B cell (primary cell): ENCODE measurements at regions not wholly inside any gene's neighbourhood (a gene's known extent, or its start where the extent isn't known, plus 50 kb on each side); places are given as distances from the start of the nearest gene placed in this dataset.

Source experiments
- ATAC-seq: fragments of 200-7000 bp; cut with Tn5 transposase; one replicate; pipeline ENCODE4 v1.10.0; 2021; ENCODE audit warnings: low read depth, mild to moderate bottlenecking, moderate number of reproducible peaks, moderate library complexity
- CTCF ChIA-PET: fragments of 350-600 bp; sonication (Branson Sonifier 250); formaldehyde crosslinking; loops from one replicate; lab custom pipeline; 2021; ENCODE audit warnings: antibody characterized with exemption, inconsistent platforms; lab: Charles Lee
- POLR2A ChIA-PET: fragments of 350-600 bp; sonication (Branson Sonifier 250); formaldehyde crosslinking; loops from one replicate; lab custom pipeline; 2021; ENCODE audit warnings: antibody characterized with exemption; lab: Charles Lee
- DNase-seq: peaks from one replicate; pipeline ENCODE4 v3.0.0; 2013
- H2AFZ ChIP-seq: 2 replicates; pipeline ENCODE4 v1.6.1; 2012; ENCODE audit warnings: mild to moderate bottlenecking, low read depth, low read length; ENCODE audit not compliant: insufficient read depth, poor library complexity, severe bottlenecking
- H3K27ac ChIP-seq, 2 donors: 1 replicate in 1 of 2; 2 replicates in 1 of 2; pipeline ENCODE4 v1.5.1; 2012 to 2013; ENCODE audit warnings: low read length in 2 of 2, mild to moderate bottlenecking in 2 of 2, moderate library complexity in 1 of 2
- H3K27me3 ChIP-seq, 4 experiments: fragments of 200-600 bp in 1 of 4; sonication (generic) in 1 of 4; replicated peaks in 1 of 4; 1 replicate in 2 of 4; 2 replicates in 2 of 4; pipeline versions ENCODE4 v1.6.1 to v1.7.0; 2013 to 2016; ENCODE audit warnings: low read length in 3 of 4, mild to moderate bottlenecking in 2 of 4, mixed read lengths in 1 of 4, moderate library complexity in 1 of 4; ENCODE audit not compliant: insufficient read depth in 4 of 4, control insufficient read depth in 3 of 4; ENCODE audit errors: control extremely low read depth in 1 of 4
- H3K36me3 ChIP-seq, 2 experiments: replicated peaks in 1 of 2; 1 replicate in 1 of 2; 2 replicates in 1 of 2; pipeline versions ENCODE4 v1.6.1 to v1.7.1; 2013; ENCODE audit warnings: low read length in 1 of 2; ENCODE audit not compliant: insufficient read depth in 2 of 2, control insufficient read depth in 1 of 2; ENCODE audit errors: control extremely low read depth in 1 of 2, extremely low read depth in 1 of 2
- H3K4me1 ChIP-seq, 2 donors: fragments of 200-600 bp in 1 of 2; sonication (generic) in 1 of 2; 1 replicate in 1 of 2; 2 replicates in 1 of 2; pipeline versions ENCODE4 v1.5.1 to v1.6.1; 2013 to 2017; ENCODE audit warnings: low read length in 2 of 2; ENCODE audit not compliant: control insufficient read depth in 2 of 2, insufficient read depth in 2 of 2
- H3K4me2 ChIP-seq: replicated peaks from 2 replicates; pipeline ENCODE3; 2012; ENCODE audit warnings: mild to moderate bottlenecking, low read depth, low read length; ENCODE audit not compliant: poor library complexity, severe bottlenecking
- H3K4me3 ChIP-seq, 5 experiments: fragments of 200-600 bp in 1 of 5; sonication (generic) in 1 of 5; 1 replicate in 3 of 5; 2 replicates in 2 of 5; pipeline versions ENCODE4 v1.5.1 to v1.7.0; 2011 to 2016; ENCODE audit warnings: low read length in 4 of 5, mild to moderate bottlenecking in 4 of 5, low read depth in 2 of 5, control low read depth in 1 of 5, moderate library complexity in 1 of 5; ENCODE audit not compliant: insufficient read depth in 1 of 5; ENCODE audit errors: control extremely low read depth in 1 of 5, extremely low read depth in 1 of 5
- H3K79me2 ChIP-seq: fragments of 200-600 bp; sonication (generic); one replicate; pipeline ENCODE4 v1.6.0; 2016; ENCODE audit warnings: low read length; ENCODE audit not compliant: control insufficient read depth, insufficient read depth
- H3K9ac ChIP-seq: fragments of 200-600 bp; sonication (generic); 2 replicates; pipeline ENCODE4 v1.6.1; 2017; ENCODE audit warnings: mild to moderate bottlenecking, low read length, moderate library complexity
- H3K9me3 ChIP-seq, 3 donors: one replicate each; pipeline versions ENCODE4 v1.6.1 to v1.7.1; 2013; ENCODE audit warnings: low read length in 2 of 3; ENCODE audit not compliant: control insufficient read depth in 2 of 3, insufficient read depth in 1 of 3; ENCODE audit errors: control extremely low read depth in 1 of 3
- H4K20me1 ChIP-seq: 2 replicates; pipeline ENCODE4 v1.6.0; 2012; ENCODE audit warnings: mild to moderate bottlenecking, low read length; ENCODE audit not compliant: insufficient read depth, control insufficient read depth, poor library complexity, severe bottlenecking
- H3K27ac Mint-ChIP-seq: one replicate; pipeline ENCODE4 v1.8.0; 2021; ENCODE audit warnings: mixed read lengths
- H3K27me3 Mint-ChIP-seq: one replicate; pipeline ENCODE4 v1.8.0; 2021; ENCODE audit warnings: mixed read lengths
- H3K4me1 Mint-ChIP-seq: one replicate; pipeline ENCODE4 v1.8.0; 2021; ENCODE audit warnings: mixed read lengths
- H3K4me3 Mint-ChIP-seq: one replicate; pipeline ENCODE4 v1.8.0; 2021; ENCODE audit warnings: mixed read lengths
- H3K9me3 Mint-ChIP-seq: one replicate; pipeline ENCODE4 v1.8.0; 2022; ENCODE audit warnings: mixed read lengths; ENCODE audit not compliant: insufficient read depth
- EZH2 ChIP-seq: IDR thresholded peaks from 2 replicates; pipeline ENCODE4 v1.6.1; 2012; ENCODE audit warnings: borderline replicate concordance, low read depth, mild to moderate bottlenecking, moderate library complexity, low read length; ENCODE audit not compliant: insufficient read depth, poor library complexity, severe bottlenecking
- WGBS: methylation state at CpG from one replicate; pipeline ENCODE4 v1.1.5; 2013; ENCODE audit warnings: missing lambda C conversion rate; ENCODE audit not compliant: insufficient coverage; 5-methylcytosine and 5-hydroxymethylcytosine counted together
- intact Hi-C: fragments of 100-400 bp; cut with micrococcal nuclease; formaldehyde crosslinking; loops from one replicate; pipeline ENCODE4 v1.10.0; 2022
- TF ChIP-seq, protein P1 (sequence below): fragments of 200-600 bp; IDR thresholded peaks from one replicate; pipeline ENCODE4 v1.8.0; 2022; ENCODE audit warnings: antibody characterized with exemption, mild to moderate bottlenecking

DNA sequence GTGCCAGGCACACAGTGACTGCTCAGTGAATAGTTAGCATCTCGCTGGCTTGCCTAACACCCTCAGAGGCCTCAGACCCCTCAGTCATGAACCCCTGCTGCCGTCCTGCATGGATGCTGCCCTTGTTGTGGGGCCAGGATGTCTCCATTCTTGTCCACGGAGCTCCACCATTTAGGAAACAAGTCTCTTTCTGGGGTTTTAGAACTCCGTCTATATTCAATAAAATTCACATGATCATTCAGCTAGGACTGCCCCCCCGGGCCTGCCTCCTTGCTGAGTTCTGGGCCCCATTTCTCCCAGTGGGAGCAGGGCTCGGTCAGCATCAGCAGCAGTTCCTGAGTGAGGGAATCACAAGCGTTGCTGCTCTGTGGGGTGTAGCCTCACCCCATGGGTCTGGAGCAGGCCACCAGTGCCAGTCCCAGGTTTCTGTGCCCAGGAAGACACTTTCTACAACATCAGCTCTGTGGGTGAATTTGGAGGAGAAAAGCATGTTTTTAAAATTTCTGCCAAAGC, 134.1 kb downstream of the RHOU start:
- H3K4me1 Mint-ChIP-seq: peaks cover 1% of the 10 kb centered on the region
- H3K27ac Mint-ChIP-seq: no peak overlapping the region
- H3K4me2 ChIP-seq: no peak overlapping the region
- 94% methylated on average over 5 of the region's 7 CpGs for WGBS
- no peaks in the 10 kb centered on the region for H3K4me1 ChIP-seq
- ChIA-PET CTCF (interaction anchor here (0.6 kb wide), 1 partner anchor 206 kb away, joined by 3 read pairs; no protein-coding TSS in a partner anchor), POLR2A (no interaction called here)
- no peaks in the 10 kb centered on the region for H3K27me3 ChIP-seq
- no peaks in the 10 kb centered on the region for H4K20me1 ChIP-seq
- no peak overlapping the region for H3K4me3 Mint-ChIP-seq
- H3K27me3 Mint-ChIP-seq: peaks cover 2% of the 10 kb centered on the region
- H3K9ac ChIP-seq: no peak overlapping the region
- H3K9me3 Mint-ChIP-seq: no peaks in the 10 kb centered on the region
- H3K9me3 ChIP-seq: no peaks in the 10 kb centered on the region
- no peak overlapping the region for H2AFZ ChIP-seq
- intact Hi-C loops: no loop called here
- no peak for ATAC-seq
- no peaks in the 10 kb centered on the region for H3K36me3 ChIP-seq
- no peak for TF ChIP-seq EZH2
- TF ChIP-seq, protein P1, sequence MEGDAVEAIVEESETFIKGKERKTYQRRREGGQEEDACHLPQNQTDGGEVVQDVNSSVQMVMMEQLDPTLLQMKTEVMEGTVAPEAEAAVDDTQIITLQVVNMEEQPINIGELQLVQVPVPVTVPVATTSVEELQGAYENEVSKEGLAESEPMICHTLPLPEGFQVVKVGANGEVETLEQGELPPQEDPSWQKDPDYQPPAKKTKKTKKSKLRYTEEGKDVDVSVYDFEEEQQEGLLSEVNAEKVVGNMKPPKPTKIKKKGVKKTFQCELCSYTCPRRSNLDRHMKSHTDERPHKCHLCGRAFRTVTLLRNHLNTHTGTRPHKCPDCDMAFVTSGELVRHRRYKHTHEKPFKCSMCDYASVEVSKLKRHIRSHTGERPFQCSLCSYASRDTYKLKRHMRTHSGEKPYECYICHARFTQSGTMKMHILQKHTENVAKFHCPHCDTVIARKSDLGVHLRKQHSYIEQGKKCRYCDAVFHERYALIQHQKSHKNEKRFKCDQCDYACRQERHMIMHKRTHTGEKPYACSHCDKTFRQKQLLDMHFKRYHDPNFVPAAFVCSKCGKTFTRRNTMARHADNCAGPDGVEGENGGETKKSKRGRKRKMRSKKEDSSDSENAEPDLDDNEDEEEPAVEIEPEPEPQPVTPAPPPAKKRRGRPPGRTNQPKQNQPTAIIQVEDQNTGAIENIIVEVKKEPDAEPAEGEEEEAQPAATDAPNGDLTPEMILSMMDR: no peak
- H3K4me3 ChIP-seq: no peak overlapping the region
- no peaks in the 10 kb centered on the region for H3K79me2 ChIP-seq
- no peak overlapping the region for H3K27ac ChIP-seq
- no peak for DNase-seq

DNA sequence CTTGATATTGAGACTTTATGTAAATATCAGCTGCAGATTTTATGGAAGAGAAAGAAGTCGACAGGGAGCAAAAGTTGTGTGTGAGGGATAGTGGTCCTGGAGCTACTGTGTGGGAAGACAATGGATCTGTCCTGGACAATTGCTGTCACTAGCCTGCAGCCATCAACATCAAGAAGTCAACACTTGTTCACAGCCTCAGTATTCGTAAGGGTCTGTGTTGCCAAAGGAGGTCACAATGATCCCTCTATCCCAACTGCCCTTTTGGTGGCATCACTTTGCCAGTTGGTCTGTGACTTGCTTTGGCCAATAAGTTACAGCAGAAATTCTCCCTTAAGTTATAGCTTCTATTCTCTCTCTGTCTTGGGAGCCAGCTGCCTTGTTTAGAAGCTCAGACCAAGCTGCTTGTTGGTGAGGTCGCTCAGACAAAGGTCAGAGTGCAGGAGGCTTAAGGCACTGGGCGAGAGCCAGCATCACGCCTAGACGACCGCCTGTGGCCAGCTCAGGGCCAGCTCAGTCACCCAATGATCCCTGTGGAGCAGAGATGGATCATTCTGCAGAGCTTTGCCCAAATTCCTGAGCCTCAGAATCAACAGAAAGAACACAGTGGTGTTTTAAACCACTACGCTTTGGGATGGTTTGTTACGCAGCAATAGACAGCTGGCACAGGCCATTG, 134.9 kb downstream of the RHOU start:
- no peak overlapping the region for H2AFZ ChIP-seq
- H3K4me2 ChIP-seq: no peak overlapping the region
- Mint-ChIP-seq H3K9me3 (no peaks in the 10 kb centered on the region), H3K4me3 (no peak overlapping the region), H3K27me3 (no peaks in the 10 kb centered on the region), H3K4me1 (no peaks in the 10 kb centered on the region), H3K27ac (no peak overlapping the region)
- H4K20me1 ChIP-seq: no peaks in the 10 kb centered on the region
- no peaks in the 10 kb centered on the region for H3K9me3 ChIP-seq
- H3K79me2 ChIP-seq: no peaks in the 10 kb centered on the region
- H3K4me3 ChIP-seq: no peak overlapping the region
- 91% methylated on average over 6 of the region's 9 CpGs for WGBS
- no peaks in the 10 kb centered on the region for H3K4me1 ChIP-seq
- H3K36me3 ChIP-seq: no peaks in the 10 kb centered on the region
- ChIA-PET CTCF (no interaction called here), POLR2A (no interaction called here)
- no peaks in the 10 kb centered on the region for H3K27me3 ChIP-seq
- no peak overlapping the region for H3K27ac ChIP-seq
- DNase-seq (no peak), ATAC-seq (no peak)
- no peak overlapping the region for H3K9ac ChIP-seq
- intact Hi-C loops: no loop called here
- TF ChIP-seq, protein P1: no peak
- TF ChIP-seq EZH2: no peak
